ENCODE measurements at regions not wholly inside any gene's neighbourhood (a gene's known extent, or its start where the extent isn't known, plus 50 kb on each side); places are given as distances from the start of the nearest gene placed in this dataset.

DNA sequence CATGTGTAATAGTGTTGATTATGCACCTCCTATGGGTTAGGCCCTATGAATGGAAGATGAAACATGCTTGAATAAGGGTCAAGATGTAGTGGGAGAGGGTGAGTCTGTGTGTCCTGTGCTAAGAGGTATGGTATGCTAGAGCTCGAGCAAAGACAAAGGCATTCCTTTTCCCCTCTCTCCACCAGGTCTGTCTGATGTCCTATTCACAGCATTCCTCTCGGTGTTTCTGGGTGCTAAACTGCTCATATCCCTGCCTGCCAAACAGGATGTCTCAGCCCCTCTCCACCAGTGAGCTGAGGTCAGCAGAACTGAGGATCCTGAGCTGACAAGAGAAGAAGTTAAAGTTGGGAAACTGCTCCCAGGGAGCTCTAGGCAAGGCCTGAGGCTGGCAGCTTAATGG, 344.9 kb downstream of the TSN start:
- no peaks in the 10 kb centered on the region for H3K27me3 ChIP-seq (ENCODE audit: control insufficient read depth, insufficient read depth, low read length)
- TF ChIP-seq, protein P1, sequence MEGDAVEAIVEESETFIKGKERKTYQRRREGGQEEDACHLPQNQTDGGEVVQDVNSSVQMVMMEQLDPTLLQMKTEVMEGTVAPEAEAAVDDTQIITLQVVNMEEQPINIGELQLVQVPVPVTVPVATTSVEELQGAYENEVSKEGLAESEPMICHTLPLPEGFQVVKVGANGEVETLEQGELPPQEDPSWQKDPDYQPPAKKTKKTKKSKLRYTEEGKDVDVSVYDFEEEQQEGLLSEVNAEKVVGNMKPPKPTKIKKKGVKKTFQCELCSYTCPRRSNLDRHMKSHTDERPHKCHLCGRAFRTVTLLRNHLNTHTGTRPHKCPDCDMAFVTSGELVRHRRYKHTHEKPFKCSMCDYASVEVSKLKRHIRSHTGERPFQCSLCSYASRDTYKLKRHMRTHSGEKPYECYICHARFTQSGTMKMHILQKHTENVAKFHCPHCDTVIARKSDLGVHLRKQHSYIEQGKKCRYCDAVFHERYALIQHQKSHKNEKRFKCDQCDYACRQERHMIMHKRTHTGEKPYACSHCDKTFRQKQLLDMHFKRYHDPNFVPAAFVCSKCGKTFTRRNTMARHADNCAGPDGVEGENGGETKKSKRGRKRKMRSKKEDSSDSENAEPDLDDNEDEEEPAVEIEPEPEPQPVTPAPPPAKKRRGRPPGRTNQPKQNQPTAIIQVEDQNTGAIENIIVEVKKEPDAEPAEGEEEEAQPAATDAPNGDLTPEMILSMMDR (IDR thresholded peaks at IDR 0.05; ENCODE audit: insufficient read depth, low read length, severe bottlenecking) = no peak
- DNase-seq (ENCODE audit: low read depth) (no peak), FAIRE-seq (peak; percentile 47)
- no peaks in the 10 kb centered on the region for H3K36me3 ChIP-seq (ENCODE audit: control insufficient read depth, insufficient read depth, low read length)
- H3K4me3 ChIP-seq (ENCODE audit: low read depth, low read length) = no peak overlapping the region

DNA sequence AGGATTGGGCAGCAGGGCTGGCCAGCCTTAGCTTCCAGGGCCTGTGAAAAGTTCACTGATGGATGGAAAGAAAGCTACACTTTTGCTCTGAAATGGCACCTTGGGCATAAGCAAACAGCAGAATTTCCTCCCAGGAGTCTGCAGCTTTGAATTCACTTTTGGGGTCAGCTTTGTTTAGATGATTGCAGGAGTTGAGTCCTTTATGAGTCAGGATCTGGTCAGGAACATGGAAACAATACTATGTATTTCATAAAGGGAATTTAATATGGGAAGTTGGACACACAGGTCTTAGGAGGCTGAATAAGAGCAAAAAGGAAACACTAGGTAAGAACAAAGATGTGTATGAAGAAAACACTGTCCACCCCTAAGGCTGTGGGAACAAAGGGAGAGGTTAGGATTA, 345.3 kb downstream of the TSN start:
- DNase-seq (ENCODE audit: low read depth) (no peak), FAIRE-seq (no peak)
- TF ChIP-seq, protein P1 (IDR thresholded peaks at IDR 0.05; ENCODE audit: insufficient read depth, low read length, severe bottlenecking) = no peak
- no peaks in the 10 kb centered on the region for H3K27me3 ChIP-seq (ENCODE audit: control insufficient read depth, insufficient read depth, low read length)
- no peaks in the 10 kb centered on the region for H3K36me3 ChIP-seq (ENCODE audit: control insufficient read depth, insufficient read depth, low read length)
- no peak overlapping the region for H3K4me3 ChIP-seq (ENCODE audit: low read depth, low read length)

DNA sequence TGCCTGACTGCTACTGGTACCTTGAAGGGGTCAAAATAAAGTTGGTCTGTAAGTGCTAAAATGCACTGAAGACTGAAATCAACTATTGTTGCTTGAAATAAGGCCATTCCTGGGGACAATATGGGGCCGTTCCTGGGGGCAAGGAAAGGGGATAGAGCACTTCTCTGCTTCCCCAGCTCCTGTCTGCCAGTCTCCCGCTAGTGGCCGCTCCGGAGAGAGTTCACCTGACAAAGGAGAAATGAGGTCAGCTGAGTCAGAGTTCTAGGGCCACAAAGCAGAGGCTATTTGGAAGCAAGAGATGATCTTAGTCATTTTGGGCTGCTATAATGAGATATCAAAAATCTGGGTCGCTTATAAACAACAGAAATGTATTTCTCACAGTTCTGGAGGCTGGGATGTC, 345.9 kb downstream of the TSN start:
- DNase-seq (ENCODE audit: low read depth) (no peak), FAIRE-seq (no peak)
- Histone ChIP-seq H3K36me3 (ENCODE audit: control insufficient read depth, insufficient read depth, low read length) (no peaks in the 10 kb centered on the region), H3K27me3 (ENCODE audit: control insufficient read depth, insufficient read depth, low read length) (no peaks in the 10 kb centered on the region), H3K4me3 (ENCODE audit: low read depth, low read length) (no peak overlapping the region)
- TF ChIP-seq, protein P1 (IDR thresholded peaks at IDR 0.05; ENCODE audit: insufficient read depth, low read length, severe bottlenecking) = no peak

DNA sequence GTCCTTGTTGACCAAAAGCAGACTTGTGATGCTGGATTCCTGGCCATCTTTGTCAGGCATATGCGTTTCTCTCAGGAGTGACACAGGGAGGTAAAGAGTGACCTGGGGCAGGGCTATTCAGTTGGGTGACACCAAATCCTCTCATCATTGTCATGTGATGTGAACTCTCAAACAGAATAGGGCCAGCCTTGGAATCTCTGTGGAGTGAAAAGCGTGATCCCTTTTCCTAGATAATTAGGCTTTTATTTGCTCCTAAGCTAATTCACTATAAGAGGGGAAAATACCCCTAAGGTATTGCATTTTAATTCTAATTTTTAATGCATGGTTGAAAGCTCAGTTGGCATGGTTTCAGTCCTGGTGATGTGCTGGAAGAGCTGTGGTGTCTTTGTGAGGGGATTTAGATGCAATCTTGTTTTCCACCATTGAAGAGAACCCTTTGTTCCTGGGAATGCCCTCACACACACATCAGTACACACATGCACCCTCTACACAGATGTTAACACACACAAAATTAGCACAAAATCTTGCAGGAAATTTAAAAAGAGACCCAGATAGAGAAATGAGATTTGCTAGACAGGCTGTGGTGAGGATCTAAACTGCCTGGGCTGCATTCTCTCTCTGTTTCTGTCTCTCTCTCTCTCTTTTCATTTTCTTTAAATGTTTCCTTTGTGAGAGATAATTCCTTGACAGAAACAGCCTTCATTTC, 349.9 kb downstream of the TSN start:
- DNase-seq (ENCODE audit: low read depth) (no peak), FAIRE-seq (no peak)
- Histone ChIP-seq H3K27me3 (ENCODE audit: control insufficient read depth, insufficient read depth, low read length) (no peaks in the 10 kb centered on the region), H3K36me3 (ENCODE audit: control insufficient read depth, insufficient read depth, low read length) (no peaks in the 10 kb centered on the region), H3K4me3 (ENCODE audit: low read depth, low read length) (no peak overlapping the region)
- TF ChIP-seq, protein P1 (IDR thresholded peaks at IDR 0.05; ENCODE audit: insufficient read depth, low read length, severe bottlenecking) = no peak

DNA sequence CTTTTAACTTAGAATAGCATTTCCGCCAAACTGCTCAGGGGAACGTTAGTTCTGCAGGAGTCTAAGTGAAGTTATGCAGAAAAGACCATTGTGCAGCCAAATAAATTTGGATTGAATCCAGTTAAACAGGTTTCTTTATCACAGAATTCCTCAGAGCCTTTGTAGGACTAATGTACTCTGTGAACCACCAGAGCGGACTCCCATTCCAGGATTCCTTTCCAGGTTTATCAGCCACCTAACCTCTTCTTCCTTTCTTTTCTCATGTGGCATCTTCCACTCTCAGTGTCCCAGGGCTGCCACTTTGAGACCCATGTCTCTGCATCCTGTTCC, 350.4 kb downstream of the TSN start:
- no peaks in the 10 kb centered on the region for H3K27me3 ChIP-seq (ENCODE audit: control insufficient read depth, insufficient read depth, low read length)
- no peak for FAIRE-seq
- DNase-seq (ENCODE audit: low read depth) = no peak

More for the DNA sequence above, 350.4 kb downstream of the TSN start:
- TF ChIP-seq, protein P1 (IDR thresholded peaks at IDR 0.05; ENCODE audit: insufficient read depth, low read length, severe bottlenecking) = no peak
- Histone ChIP-seq H3K36me3 (ENCODE audit: control insufficient read depth, insufficient read depth, low read length) (no peaks in the 10 kb centered on the region), H3K4me3 (ENCODE audit: low read depth, low read length) (no peak overlapping the region)

Data from bronchial epithelial cell (primary cell).